H9 (cell line): ENCODE measurements at regions not wholly inside any gene's neighbourhood (a gene's known extent, or its start where the extent isn't known, plus 50 kb on each side); places are given as distances from the start of the nearest gene placed in this dataset.

Source experiments
- DNase-seq: peaks from one replicate; pipeline ENCODE4 v3.0.0-alpha.2; 2017
- H2AFZ ChIP-seq: one replicate; pipeline ENCODE4 v1.6.1; 2013; ENCODE audit warnings: mild to moderate bottlenecking, low read length, control low read depth, moderate library complexity
- H2AK5ac ChIP-seq: 2 replicates; pipeline ENCODE4 v1.6.1; 2013; ENCODE audit warnings: low read length, control low read depth, mixed read lengths; ENCODE audit not compliant: insufficient read length
- H2BK120ac ChIP-seq: one replicate; pipeline ENCODE4 v1.6.1; 2013; ENCODE audit warnings: low read depth, mild to moderate bottlenecking, low read length, control low read depth, inconsistent platforms; ENCODE audit not compliant: poor library complexity, severe bottlenecking
- H2BK12ac ChIP-seq: 2 replicates; pipeline ENCODE4 v1.6.1; 2013; ENCODE audit warnings: low read length, control low read depth, mixed read lengths, low read depth; ENCODE audit not compliant: insufficient read length
- H2BK15ac ChIP-seq: 2 replicates; pipeline ENCODE4 v1.6.1; 2013; ENCODE audit warnings: low read depth, low read length, control low read depth
- H2BK20ac ChIP-seq: one replicate; pipeline ENCODE4 v1.6.1; 2013; ENCODE audit warnings: low read depth, mild to moderate bottlenecking, low read length, control low read depth, inconsistent platforms; ENCODE audit not compliant: poor library complexity, severe bottlenecking
- H2BK5ac ChIP-seq: 2 replicates; pipeline ENCODE4 v1.6.1; 2013; ENCODE audit warnings: low read length, control low read depth, mixed read lengths; ENCODE audit not compliant: insufficient read length
- H3K14ac ChIP-seq: 2 replicates; pipeline ENCODE4 v1.6.1; 2013; ENCODE audit warnings: low read length, control low read depth; ENCODE audit not compliant: insufficient read depth
- H3K18ac ChIP-seq: 2 replicates; pipeline ENCODE4 v1.6.1; 2013; ENCODE audit warnings: low read depth, mild to moderate bottlenecking, mixed read lengths, low read length, control low read depth; ENCODE audit not compliant: insufficient read length
- H3K23ac ChIP-seq: 2 replicates; pipeline ENCODE4 v1.6.1; 2013; ENCODE audit warnings: low read length, control low read depth, mixed read lengths, low read depth; ENCODE audit not compliant: insufficient read length
- H3K23me2 ChIP-seq: 2 replicates; pipeline ENCODE4 v1.6.1; 2013; ENCODE audit warnings: low read depth, mild to moderate bottlenecking, mixed read lengths, low read length, control low read depth; ENCODE audit not compliant: insufficient read length, poor library complexity, severe bottlenecking
- H3K27ac ChIP-seq: 2 replicates; pipeline ENCODE4 v1.5.1; 2013; ENCODE audit warnings: low read length, control low read depth, mixed read lengths, low read depth; ENCODE audit not compliant: insufficient read length
- H3K27me3 ChIP-seq: 2 replicates; pipeline ENCODE4 v1.6.1; 2013; ENCODE audit warnings: low read length, control low read depth, inconsistent platforms; ENCODE audit not compliant: insufficient read depth
- H3K4ac ChIP-seq: 2 replicates; pipeline ENCODE4 v1.6.1; 2013; ENCODE audit warnings: low read depth, mild to moderate bottlenecking, control low read depth, inconsistent platforms, low read length, moderate library complexity
- H3K4me1 ChIP-seq: 2 replicates; pipeline ENCODE4 v1.6.1; 2013; ENCODE audit warnings: low read length, control low read depth, inconsistent platforms; ENCODE audit not compliant: insufficient read depth
- H3K4me2 ChIP-seq: 2 replicates; pipeline ENCODE4 v1.6.1; 2013; ENCODE audit warnings: low read length, control low read depth, mixed read lengths; ENCODE audit not compliant: insufficient read length, insufficient read depth
- H3K56ac ChIP-seq: 2 replicates; pipeline ENCODE4 v1.6.1; 2013; ENCODE audit warnings: low read depth, mild to moderate bottlenecking, mixed read lengths, low read length, control low read depth; ENCODE audit not compliant: insufficient read length
- H3K79me1 ChIP-seq: 2 replicates; pipeline ENCODE4 v1.6.1; 2013; ENCODE audit warnings: low read depth, mild to moderate bottlenecking, moderate library complexity, low read length, control low read depth, inconsistent platforms; ENCODE audit not compliant: insufficient read depth, poor library complexity, severe bottlenecking
- H3K79me2 ChIP-seq: 2 replicates; pipeline ENCODE4 v1.6.1; 2013; ENCODE audit warnings: low read length, control low read depth, inconsistent platforms; ENCODE audit not compliant: insufficient read depth
- H3K9ac ChIP-seq: 2 replicates; pipeline ENCODE4 v1.6.1; 2013; ENCODE audit warnings: low read length, control low read depth, mixed read lengths; ENCODE audit not compliant: insufficient read length; ENCODE audit errors: extremely low read depth
- H3K9me3 ChIP-seq: one replicate; pipeline ENCODE4 v1.6.1; 2013; ENCODE audit warnings: low read depth, low read length, inconsistent platforms; ENCODE audit not compliant: control insufficient read depth
- H3T11ph ChIP-seq: one replicate; pipeline ENCODE4 v1.6.1; 2013; ENCODE audit warnings: mild to moderate bottlenecking, low read length, control low read depth, inconsistent platforms
- H4K20me1 ChIP-seq: one replicate; pipeline ENCODE4 v1.6.1; 2013; ENCODE audit not compliant: control insufficient read depth, insufficient read length, insufficient read depth
- H4K5ac ChIP-seq: 2 replicates; pipeline ENCODE4 v1.6.1; 2013; ENCODE audit warnings: low read depth, mild to moderate bottlenecking, mixed read lengths, low read length, control low read depth; ENCODE audit not compliant: insufficient read length
- H4K8ac ChIP-seq: replicated peaks from 2 replicates; pipeline ENCODE4 v1.6.1; 2013; ENCODE audit warnings: low read length, control low read depth, mixed read lengths, low read depth; ENCODE audit not compliant: insufficient read length
- H4K91ac ChIP-seq: 2 replicates; pipeline ENCODE4 v1.6.1; 2013; ENCODE audit warnings: low read depth, mild to moderate bottlenecking, moderate library complexity, mixed read lengths, low read length, control low read depth; ENCODE audit not compliant: insufficient read length
- H3K27ac Mint-ChIP-seq, 3 experiments: 2 replicates in 2 of 3; 3 replicates in 1 of 3; pipeline ENCODE4 v1.8.0; 2020 to 2021; ENCODE audit warnings: mixed read lengths in 3 of 3, mild to moderate bottlenecking in 1 of 3, moderate library complexity in 1 of 3
- H3K27me3 Mint-ChIP-seq: 2 replicates; pipeline ENCODE4 v1.8.0; 2021; ENCODE audit warnings: low read depth, mild to moderate bottlenecking, moderate library complexity, mixed read lengths
- H3K36me3 Mint-ChIP-seq, 3 experiments: 2 replicates in 2 of 3; 3 replicates in 1 of 3; pipeline ENCODE4 v1.8.0; 2020 to 2021; ENCODE audit warnings: low read depth in 3 of 3, mixed read lengths in 3 of 3; ENCODE audit not compliant: insufficient read depth in 1 of 3
- H3K4me1 Mint-ChIP-seq, 2 experiments: 2 replicates each; pipeline ENCODE4 v1.8.0; 2020; ENCODE audit warnings: mixed read lengths in 2 of 2
- H3K4me3 Mint-ChIP-seq, 2 experiments: 2 replicates in 1 of 2; 3 replicates in 1 of 2; pipeline ENCODE4 v1.8.0; 2020 to 2021; ENCODE audit warnings: mild to moderate bottlenecking in 2 of 2, mixed read lengths in 2 of 2, moderate library complexity in 1 of 2
- H3K9me3 Mint-ChIP-seq, 2 experiments: 2 replicates in 1 of 2; 3 replicates in 1 of 2; pipeline ENCODE4 v1.8.0; 2020; ENCODE audit warnings: mild to moderate bottlenecking in 2 of 2, mixed read lengths in 2 of 2, moderate library complexity in 1 of 2
- WGBS: extraction: QIAGEN DNeasy Blood & Tissue Kit; methylation state at CpG from one replicate; pipeline ENCODE4 v1.1.7; 2013; ENCODE audit warnings: missing lambda C conversion rate, low lambda C conversion rate, mixed read lengths; ENCODE audit not compliant: insufficient read length; ENCODE audit errors: extremely low coverage; 5-methylcytosine and 5-hydroxymethylcytosine counted together
- TF ChIP-seq, protein P1 (sequence below): fragments of 200-600 bp; sonication (generic); conservative IDR thresholded peaks from 3 replicates; pipeline ENCODE4 v1.8.0; 2021; ENCODE audit warnings: antibody characterized with exemption, mild to moderate bottlenecking

DNA sequence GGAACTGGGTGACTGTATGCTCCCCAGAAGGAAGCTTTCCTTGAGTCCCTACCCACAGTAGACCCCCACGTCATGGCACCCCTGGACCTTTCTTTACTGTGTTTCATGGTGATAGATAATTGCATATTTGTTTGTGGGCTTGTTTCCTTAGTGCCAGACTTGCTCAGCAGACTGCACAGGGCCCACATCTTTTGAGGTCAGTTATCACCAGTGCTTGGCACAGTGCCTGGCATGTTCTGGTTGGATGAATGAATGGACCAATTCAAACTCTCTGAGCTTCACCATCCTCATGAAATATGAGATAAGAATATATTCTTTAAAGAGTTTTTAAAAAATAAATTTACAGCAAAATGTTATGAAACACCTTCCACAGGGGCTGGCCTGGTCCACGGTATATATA lies 78.4 kb upstream of the EMX2 start:
- Histone ChIP-seq H3K27ac (no peak overlapping the region), H2BK5ac (no peak overlapping the region), H2BK15ac (no peak overlapping the region), H2AFZ (no peak overlapping the region), H3K4ac (no peak overlapping the region), H3K18ac (no peak overlapping the region), H3K4me1 (no peaks in the 10 kb centered on the region), H3K56ac (no peak overlapping the region), H3K4me2 (no peak overlapping the region), H4K91ac (no peak overlapping the region), H3K9ac (no peak overlapping the region), H3K79me2 (no peaks in the 10 kb centered on the region), H2BK120ac (no peak overlapping the region), H3K14ac (no peak overlapping the region), H4K20me1 (no peaks in the 10 kb centered on the region), H3K9me3 (no peaks in the 10 kb centered on the region), H3K27me3 (no peaks in the 10 kb centered on the region), H3K23me2 (no peaks in the 10 kb centered on the region), H4K8ac (no peak overlapping the region), H4K5ac (no peak overlapping the region), H3T11ph (no peak overlapping the region), H2BK20ac (no peak overlapping the region), H3K79me1 (no peaks in the 10 kb centered on the region), H3K23ac (no peak overlapping the region), H2AK5ac (no peak overlapping the region), H2BK12ac (no peak overlapping the region)
- TF ChIP-seq, protein P1, sequence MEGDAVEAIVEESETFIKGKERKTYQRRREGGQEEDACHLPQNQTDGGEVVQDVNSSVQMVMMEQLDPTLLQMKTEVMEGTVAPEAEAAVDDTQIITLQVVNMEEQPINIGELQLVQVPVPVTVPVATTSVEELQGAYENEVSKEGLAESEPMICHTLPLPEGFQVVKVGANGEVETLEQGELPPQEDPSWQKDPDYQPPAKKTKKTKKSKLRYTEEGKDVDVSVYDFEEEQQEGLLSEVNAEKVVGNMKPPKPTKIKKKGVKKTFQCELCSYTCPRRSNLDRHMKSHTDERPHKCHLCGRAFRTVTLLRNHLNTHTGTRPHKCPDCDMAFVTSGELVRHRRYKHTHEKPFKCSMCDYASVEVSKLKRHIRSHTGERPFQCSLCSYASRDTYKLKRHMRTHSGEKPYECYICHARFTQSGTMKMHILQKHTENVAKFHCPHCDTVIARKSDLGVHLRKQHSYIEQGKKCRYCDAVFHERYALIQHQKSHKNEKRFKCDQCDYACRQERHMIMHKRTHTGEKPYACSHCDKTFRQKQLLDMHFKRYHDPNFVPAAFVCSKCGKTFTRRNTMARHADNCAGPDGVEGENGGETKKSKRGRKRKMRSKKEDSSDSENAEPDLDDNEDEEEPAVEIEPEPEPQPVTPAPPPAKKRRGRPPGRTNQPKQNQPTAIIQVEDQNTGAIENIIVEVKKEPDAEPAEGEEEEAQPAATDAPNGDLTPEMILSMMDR, result no peak
- WGBS, result no CpG with 5 or more reads among the region's 2 CpGs
- Mint-ChIP-seq H3K27me3 (peaks cover 11% of the 10 kb centered on the region), H3K27ac (no peak overlapping the region), H3K4me3 (no peak overlapping the region), H3K36me3 (peaks cover 0 to 3% (median 0%) of the 10 kb centered on the region in 3 experiments; a peak in 1 of 7 replicates), H3K9me3 (peaks cover 4 to 7% of the 10 kb centered on the region in 2 experiments; a peak in 4 of 5 replicates), H3K4me1 (peaks cover 29 to 34% of the 10 kb centered on the region in 2 experiments)
- DNase-seq, result no peak
